ENCODE measurements at regions not wholly inside any gene's neighbourhood (a gene's known extent, or its start where the extent isn't known, plus 50 kb on each side); places are given as distances from the start of the nearest gene placed in this dataset.
A peak's percentile ranks its signal among the peaks of the same experiment; 100 is the strongest.
"Not testable (repeated sequence)": the region's sequence is repeated elsewhere in the genome, so short reads cannot be mapped to it uniquely, and the experiment has no call there.

DNA sequence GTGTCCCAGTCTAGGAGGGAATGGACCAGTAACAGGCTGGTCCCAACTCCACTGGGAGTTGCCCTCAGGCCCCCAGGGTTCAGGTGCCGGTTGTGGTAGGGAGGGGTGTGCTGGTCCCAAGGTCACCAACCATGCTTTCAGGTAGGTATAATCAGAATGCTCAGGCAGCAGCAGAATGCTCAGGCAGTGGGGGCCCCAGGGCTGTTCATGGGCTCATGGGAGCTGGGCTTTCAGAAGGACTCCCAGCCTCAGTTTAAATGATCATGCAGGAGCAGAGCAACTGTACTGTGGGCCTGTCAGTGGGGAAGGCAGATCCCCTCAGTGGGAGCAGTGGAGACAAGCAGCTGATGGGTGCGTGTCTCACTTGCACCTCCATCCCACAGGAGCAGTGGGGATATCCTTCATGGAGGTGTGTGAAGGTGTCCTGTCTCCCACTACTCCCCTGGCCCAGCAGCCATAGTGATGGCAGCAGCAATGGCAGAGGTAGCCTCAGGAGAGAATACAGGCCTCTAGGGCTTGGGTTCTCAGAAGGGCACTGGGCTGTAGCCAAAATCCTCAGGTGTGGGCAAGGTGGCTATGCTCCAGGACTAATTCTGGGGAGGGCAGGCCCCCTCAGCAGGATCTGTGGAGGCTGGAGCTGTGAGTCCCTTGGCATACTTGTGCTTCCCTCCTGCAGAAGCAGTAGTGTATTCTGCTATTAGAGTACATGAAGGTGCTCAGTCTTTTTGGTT, 917.3 kb upstream of the B3GALT2 start:
- DNase-seq (ENCODE audit: low read depth) = no peak

DNA sequence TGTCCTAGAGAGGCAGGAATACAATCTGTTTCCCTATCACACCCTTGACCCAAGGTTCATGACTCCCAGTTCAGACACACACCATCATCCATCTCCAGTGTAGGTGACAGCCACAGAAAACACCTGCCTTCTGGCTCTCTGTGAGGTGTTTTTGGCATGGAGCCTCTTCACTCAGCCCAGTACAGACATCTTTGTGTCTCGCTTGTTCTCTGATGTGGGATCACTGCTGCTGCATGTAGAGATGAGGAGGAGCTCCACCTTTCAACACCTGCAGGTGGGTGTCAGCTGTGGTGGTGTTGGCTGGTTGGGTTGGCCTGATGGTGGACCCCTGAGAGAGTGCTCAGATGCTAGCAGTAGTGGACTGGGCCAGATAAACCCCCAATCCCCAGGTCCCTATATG, 916.7 kb upstream of the B3GALT2 start:
- no peak for DNase-seq (ENCODE audit: low read depth)

DNA sequence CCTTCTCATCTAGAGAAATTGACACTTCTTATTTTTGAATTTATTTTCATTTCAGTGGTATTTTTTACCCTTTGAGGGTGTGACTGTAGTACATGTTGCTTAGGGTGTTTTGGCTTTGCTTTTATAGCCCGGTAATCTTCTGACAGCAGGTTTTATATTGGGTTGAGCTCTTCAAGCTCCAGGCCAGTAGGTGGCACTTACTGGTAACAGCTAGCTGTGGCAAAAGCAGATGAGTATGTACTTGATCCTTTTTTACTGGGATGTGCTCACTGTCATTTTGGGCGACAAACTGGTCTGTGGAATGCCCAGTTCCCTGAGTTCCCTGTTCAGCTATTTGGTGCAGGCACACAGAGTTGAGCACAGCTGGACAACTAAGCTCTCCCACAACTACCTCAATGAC, 916.2 kb upstream of the B3GALT2 start:
- no peak for DNase-seq (ENCODE audit: low read depth)

- DNase-seq (ENCODE audit: low read depth) = no peak
Measured at GRCh38 chr1:194084755-194085154, 898.3 kb upstream of the B3GALT2 start.

GRCh38 chr1:194081444-194081843, 895.0 kb upstream of the B3GALT2 start:
- no peak for DNase-seq (ENCODE audit: low read depth)

GRCh38 chr1:194080826-194081225, 894.4 kb upstream of the B3GALT2 start:
- DNase-seq (ENCODE audit: low read depth) = no peak

GRCh38 chr1:194078765-194079164, 892.4 kb upstream of the B3GALT2 start:
- DNase-seq (ENCODE audit: low read depth) = no peak

- peak; percentile 46 for DNase-seq (ENCODE audit: low read depth)
Measured at GRCh38 chr1:194076646-194077045, 890.2 kb upstream of the B3GALT2 start.

DNA sequence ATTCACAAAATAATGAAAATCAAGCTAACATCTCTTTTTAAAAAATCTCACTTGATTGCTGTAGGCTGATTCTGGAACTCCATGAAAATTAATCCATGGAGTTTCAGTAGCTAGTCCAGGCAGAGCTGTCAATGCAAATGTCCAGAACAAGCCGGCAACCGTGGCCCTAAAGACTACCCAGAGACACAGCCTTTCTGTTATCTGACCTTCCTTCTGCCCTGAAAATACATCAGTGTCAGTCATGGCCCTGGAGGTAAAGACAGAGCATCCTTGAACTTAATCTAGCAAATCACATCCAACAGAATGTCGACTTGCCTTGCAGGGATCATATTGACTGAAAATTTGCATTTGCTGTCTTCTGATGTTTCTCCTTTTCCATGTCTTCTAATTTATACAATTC, 887.4 kb upstream of the B3GALT2 start:
- DNase-seq (ENCODE audit: low read depth) = no peak

DNA sequence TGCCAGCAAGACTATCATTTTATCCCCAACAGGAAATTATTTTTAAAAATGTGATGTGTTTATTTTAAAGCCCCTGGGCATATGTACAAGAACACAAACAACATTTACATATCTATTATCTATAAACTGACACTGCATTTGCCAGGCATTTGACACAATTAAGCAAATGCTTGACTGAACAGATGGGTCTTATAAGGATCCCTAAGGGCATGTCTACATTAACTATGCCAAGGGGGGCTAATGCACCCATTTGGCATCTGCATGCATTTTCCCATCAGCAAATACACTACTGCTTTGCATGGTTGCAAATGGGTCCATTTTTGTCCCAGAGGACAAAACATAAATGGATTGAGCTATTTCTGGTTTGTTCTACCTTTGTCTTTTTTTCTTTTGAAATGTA, 884.8 kb upstream of the B3GALT2 start:
- DNase-seq (ENCODE audit: low read depth) = no peak

- no peak for DNase-seq (ENCODE audit: low read depth)
Measured at GRCh38 chr1:194069831-194070218, 883.4 kb upstream of the B3GALT2 start.

- no peak for DNase-seq (ENCODE audit: low read depth)
Measured at GRCh38 chr1:194069168-194069830, 882.9 kb upstream of the B3GALT2 start.

GRCh38 chr1:194068446-194069167, 882.2 kb upstream of the B3GALT2 start:
- DNase-seq (ENCODE audit: low read depth) = no peak

DNA sequence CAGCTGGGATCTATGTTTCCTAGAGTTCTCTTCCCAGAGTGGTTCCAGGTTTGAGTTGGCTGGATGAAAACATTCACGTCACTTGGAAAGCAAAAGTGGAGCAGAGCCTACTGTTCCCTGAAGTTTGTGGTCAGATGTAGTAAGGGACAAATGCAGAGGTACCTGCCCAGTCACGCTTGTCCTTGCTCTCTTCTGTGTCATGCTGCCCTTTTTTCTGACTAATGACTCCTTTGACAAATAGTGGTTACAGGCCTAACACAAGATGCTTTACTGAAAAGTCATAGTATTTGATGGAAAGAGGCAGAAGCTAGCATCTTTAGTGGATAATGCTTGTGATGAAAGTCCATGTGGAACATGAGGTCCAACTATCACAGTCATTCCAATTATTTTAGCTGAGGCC, 881.4 kb upstream of the B3GALT2 start:
- peak; percentile 28 for DNase-seq (ENCODE audit: low read depth)

DNA sequence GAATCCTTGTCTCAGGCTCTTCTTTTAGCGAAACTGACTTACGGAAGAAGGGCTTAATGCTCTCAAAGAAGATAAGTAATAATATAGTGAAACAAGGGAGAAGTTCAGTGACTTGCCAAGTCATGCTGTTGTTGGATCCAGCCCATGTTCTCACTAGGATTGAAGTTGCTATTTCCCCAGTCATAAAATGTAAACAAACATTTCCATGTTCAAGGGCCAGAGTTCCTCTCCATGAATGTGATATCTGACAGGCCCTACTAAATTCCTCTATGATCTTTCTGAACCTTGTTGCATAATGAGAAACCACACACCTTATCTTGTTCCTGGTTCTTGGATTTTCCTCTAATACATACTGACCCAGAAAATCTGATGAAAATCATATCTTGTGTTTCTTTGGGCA, 876.5 kb upstream of the B3GALT2 start:
- DNase-seq (ENCODE audit: low read depth) = no peak

DNA sequence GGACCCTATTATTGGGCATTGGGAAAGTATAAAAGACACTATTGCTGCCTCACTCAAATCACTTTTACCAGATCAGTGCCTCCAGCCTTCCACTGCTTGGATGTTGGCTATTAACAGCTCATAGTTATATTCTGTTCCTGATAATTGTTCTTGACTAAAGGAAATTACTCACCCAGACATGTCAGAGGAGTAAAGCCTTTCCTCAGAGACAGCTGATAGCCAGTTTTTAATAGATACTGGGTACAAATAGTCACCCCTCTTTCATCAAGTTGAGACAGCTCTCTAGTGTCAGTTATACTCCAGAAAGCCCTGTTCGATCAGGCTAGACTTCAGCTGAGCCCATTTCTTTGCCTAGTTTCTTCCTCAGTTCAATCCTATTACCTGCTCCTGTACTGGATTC, 876.1 kb upstream of the B3GALT2 start:
- no peak for DNase-seq (ENCODE audit: low read depth)

GRCh38 chr1:194060481-194060880, 874.1 kb upstream of the B3GALT2 start:
- DNase-seq (ENCODE audit: low read depth) = no peak

- DNase-seq (ENCODE audit: low read depth) = not testable (repeated sequence)
Measured at GRCh38 chr1:194058268-194058667, 871.9 kb upstream of the B3GALT2 start.

- DNase-seq (ENCODE audit: low read depth) = no peak
Measured at GRCh38 chr1:194056169-194056568, 869.8 kb upstream of the B3GALT2 start.

DNA sequence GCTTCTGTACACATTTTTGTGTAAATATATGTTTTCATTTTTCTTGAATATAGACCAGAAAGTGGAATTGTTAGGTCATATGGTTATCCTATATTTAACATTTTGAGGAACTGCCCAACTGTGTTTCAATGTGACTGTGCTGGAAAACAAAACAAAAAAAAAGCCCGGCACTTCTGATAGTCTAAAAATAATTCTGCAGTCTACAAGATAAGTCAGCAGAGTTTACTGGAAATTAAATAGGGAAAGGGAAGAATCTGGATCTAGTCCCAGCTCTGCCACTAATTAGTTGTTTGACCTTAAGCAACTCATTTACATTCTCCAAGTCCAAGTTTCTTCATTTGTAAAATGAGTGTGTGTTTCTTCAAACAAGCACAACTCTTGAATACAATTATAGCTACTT, 869.1 kb upstream of the B3GALT2 start:
- no peak for DNase-seq (ENCODE audit: low read depth)

DNA sequence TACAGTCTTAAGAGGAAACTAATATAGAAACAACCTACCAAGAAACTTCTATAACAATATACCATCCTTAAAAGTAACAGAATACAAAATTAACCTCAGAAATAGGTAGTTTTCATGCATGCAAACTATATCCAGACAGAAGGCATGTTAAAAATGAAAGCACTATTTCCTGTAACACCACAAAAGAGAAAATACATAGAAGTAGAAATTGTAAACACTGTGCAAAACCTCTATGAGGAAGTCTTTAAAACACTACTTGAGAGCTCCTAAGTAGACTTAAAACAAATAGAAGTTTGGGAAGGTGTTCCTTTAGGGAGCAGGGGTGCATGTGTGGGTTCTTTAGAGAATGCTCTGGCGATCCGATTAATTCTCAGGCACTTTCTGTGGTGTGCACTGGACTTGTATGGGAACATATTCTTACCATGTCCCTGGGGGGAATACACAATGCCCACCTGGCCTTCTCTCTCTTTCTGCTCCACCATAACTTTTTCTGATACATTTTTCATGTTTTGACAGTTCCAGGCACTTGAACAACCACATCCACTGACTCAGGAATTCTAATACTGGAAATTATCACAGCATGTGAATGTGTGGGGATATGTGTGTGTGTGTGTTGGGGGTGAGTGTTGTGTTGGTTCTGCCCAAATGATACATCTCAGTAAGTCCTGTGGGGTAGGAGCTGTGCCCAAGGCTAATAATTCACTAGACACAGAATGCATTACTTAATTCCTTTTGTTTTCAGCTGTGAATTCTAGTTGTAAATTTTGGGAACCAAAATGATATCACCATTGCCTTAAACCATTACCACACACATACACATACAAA, 866.3 kb upstream of the B3GALT2 start:
- no peak for DNase-seq (ENCODE audit: low read depth)

- no peak for DNase-seq (ENCODE audit: low read depth)
Measured at GRCh38 chr1:194047921-194048320, 861.5 kb upstream of the B3GALT2 start.

Measured in HT1080 (cell line).